DMS79 (cell line): ENCODE measurements at regions not wholly inside any gene's neighbourhood (a gene's known extent, or its start where the extent isn't known, plus 50 kb on each side); places are given as distances from the start of the nearest gene placed in this dataset.
"Not testable (repeated sequence)": the region's sequence is repeated elsewhere in the genome, so short reads cannot be mapped to it uniquely, and the experiment has no call there.

ENCODE experiments used
- DNase-seq: peaks from one replicate; lab custom pipeline; 2025; lab: John Stamatoyannopoulos, UW

- DNase-seq, result no peak
These were observed 170.1 kb upstream of the PHACTR1 start for GRCh38 chr6:12546410-12547002.

- DNase-seq, result no peak
These were observed 168.0 kb upstream of the PHACTR1 start for GRCh38 chr6:12548526-12548925.

- DNase-seq, result not testable (repeated sequence)
These were observed 167.1 kb upstream of the PHACTR1 start for GRCh38 chr6:12549445-12549844.

- DNase-seq, result not testable (repeated sequence)
These were observed 161.7 kb upstream of the PHACTR1 start for GRCh38 chr6:12554820-12555219.

- DNase-seq, result no peak
These were observed 161.3 kb upstream of the PHACTR1 start for GRCh38 chr6:12555267-12555666.

- no peak for DNase-seq
These were observed 160.8 kb upstream of the PHACTR1 start for GRCh38 chr6:12555781-12556180.

GRCh38 chr6:12557765-12558164 lies 158.8 kb upstream of the PHACTR1 start:
- no peak for DNase-seq

GRCh38 chr6:12560315-12560714 lies 156.3 kb upstream of the PHACTR1 start:
- DNase-seq, result no peak

GRCh38 chr6:12566618-12567123 lies 149.9 kb upstream of the PHACTR1 start:
- DNase-seq, result no peak

- no peak for DNase-seq
These were observed 148.9 kb upstream of the PHACTR1 start for GRCh38 chr6:12567682-12568081.

GRCh38 chr6:12569646-12570045 lies 146.9 kb upstream of the PHACTR1 start:
- no peak for DNase-seq

GRCh38 chr6:12570461-12571030 lies 146.0 kb upstream of the PHACTR1 start:
- DNase-seq, result peak; percentile 4

- DNase-seq, result no peak
These were observed 143.4 kb upstream of the PHACTR1 start for GRCh38 chr6:12572896-12573827.

GRCh38 chr6:12575961-12576360 lies 140.6 kb upstream of the PHACTR1 start:
- DNase-seq, result no peak

GRCh38 chr6:12576389-12576788 lies 140.2 kb upstream of the PHACTR1 start:
- DNase-seq, result no peak

- no peak for DNase-seq
These were observed 139.3 kb upstream of the PHACTR1 start for GRCh38 chr6:12577124-12577850.

GRCh38 chr6:12578097-12578496 lies 138.5 kb upstream of the PHACTR1 start:
- DNase-seq, result no peak

GRCh38 chr6:12578751-12579150 lies 137.8 kb upstream of the PHACTR1 start:
- DNase-seq, result no peak

GRCh38 chr6:12580290-12580689 lies 136.3 kb upstream of the PHACTR1 start:
- DNase-seq, result no peak

- no peak for DNase-seq
These were observed 134.0 kb upstream of the PHACTR1 start for GRCh38 chr6:12582421-12583110.

GRCh38 chr6:12584631-12585405 lies 131.7 kb upstream of the PHACTR1 start:
- no peak for DNase-seq
